ENCODE measurements at regions not wholly inside any gene's neighbourhood (a gene's known extent, or its start where the extent isn't known, plus 50 kb on each side); places are given as distances from the start of the nearest gene placed in this dataset.

DNA sequence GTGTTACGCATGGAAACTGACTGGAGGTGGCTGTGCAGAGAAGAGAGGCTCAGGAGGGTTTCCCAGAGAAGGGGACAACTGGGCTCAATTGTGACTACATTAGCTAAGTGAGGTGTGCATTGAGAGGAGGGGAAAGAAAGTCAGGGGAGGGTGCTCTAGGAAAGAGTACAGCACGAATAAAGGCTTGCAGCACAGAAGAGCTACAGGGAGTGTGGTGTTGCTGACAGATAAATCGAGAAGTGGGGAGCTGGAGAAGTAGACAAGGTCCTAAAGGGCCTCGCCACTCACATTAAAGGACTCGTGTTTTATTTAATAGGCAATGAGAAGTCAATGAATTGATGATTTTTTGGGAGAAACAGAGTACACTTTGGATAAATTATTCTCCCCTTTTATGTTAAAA is 65.7 kb upstream of the CTAGE1 start:
- H3K27me3 ChIP-seq = no peaks in the 10 kb centered on the region
- H3K27ac ChIP-seq = no peak overlapping the region

DNA sequence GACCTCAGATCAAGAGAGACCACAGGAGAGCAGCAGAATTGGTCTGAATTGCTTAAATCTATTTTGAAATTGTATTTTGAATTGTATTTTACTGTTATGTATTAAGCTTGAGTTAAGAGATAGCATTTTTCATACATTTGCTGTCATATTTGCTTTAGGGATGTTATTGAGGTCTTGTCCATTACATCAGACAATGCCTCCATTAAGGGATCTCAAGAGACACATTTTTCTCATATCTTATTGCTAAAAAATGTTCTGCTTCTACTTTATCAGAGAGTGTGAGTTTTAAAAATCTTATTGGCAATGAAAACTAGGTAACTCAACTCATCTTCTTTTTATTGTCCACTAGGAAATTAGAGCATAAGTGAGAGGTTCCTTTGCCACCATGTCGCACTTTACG is 66.8 kb upstream of the CTAGE1 start:
- intact Hi-C loops (cut with DNase I; ENCODE audit: low total_unique reads) = no loop called here
- TF ChIP-seq, protein P1, sequence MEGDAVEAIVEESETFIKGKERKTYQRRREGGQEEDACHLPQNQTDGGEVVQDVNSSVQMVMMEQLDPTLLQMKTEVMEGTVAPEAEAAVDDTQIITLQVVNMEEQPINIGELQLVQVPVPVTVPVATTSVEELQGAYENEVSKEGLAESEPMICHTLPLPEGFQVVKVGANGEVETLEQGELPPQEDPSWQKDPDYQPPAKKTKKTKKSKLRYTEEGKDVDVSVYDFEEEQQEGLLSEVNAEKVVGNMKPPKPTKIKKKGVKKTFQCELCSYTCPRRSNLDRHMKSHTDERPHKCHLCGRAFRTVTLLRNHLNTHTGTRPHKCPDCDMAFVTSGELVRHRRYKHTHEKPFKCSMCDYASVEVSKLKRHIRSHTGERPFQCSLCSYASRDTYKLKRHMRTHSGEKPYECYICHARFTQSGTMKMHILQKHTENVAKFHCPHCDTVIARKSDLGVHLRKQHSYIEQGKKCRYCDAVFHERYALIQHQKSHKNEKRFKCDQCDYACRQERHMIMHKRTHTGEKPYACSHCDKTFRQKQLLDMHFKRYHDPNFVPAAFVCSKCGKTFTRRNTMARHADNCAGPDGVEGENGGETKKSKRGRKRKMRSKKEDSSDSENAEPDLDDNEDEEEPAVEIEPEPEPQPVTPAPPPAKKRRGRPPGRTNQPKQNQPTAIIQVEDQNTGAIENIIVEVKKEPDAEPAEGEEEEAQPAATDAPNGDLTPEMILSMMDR (IDR thresholded peaks at IDR 0.05) = no peak
- no peak for DNase-seq

More for the DNA sequence above, 65.7 kb upstream of the CTAGE1 start:
- Histone ChIP-seq H3K4me1 (peaks cover 0 to 9% (median 7%) of the 10 kb centered on the region in 4 donors), H3K4me3 (no peak overlapping the region), H3K36me3 (no peaks in the 10 kb centered on the region), H3K9me3 (no peaks in the 10 kb centered on the region)
- TF ChIP-seq, protein P1 (IDR thresholded peaks at IDR 0.05) = no peak
- intact Hi-C loops (cut with DNase I; ENCODE audit: low total_unique reads) = no loop called here
- no peak for DNase-seq

GRCh38 chr18:22485808-22486244 is 68.1 kb upstream of the CTAGE1 start:
- Histone ChIP-seq H3K27me3 (no peaks in the 10 kb centered on the region), H3K36me3 (no peaks in the 10 kb centered on the region), H3K4me3 (no peak overlapping the region), H3K9me3 (no peaks in the 10 kb centered on the region), H3K27ac (peak overlapping the region in 1 of 2 donors; percentile 74), H3K4me1 (peaks cover 0 to 21% (median 18%) of the 10 kb centered on the region in 4 donors)
- no peak for DNase-seq
- TF ChIP-seq, protein P1 (IDR thresholded peaks at IDR 0.05) = no peak
- intact Hi-C loops (cut with DNase I; ENCODE audit: low total_unique reads) = loop anchor here (5.0 kb wide), 1 partner anchor 61 kb away; no protein-coding TSS in a partner anchor

More for the DNA sequence above, 66.8 kb upstream of the CTAGE1 start:
- H3K4me1 ChIP-seq = peaks cover 0 to 20% (median 17%) of the 10 kb centered on the region in 4 donors
- H3K27ac ChIP-seq = no peak overlapping the region
- H3K4me3 ChIP-seq = no peak overlapping the region
- no peaks in the 10 kb centered on the region for H3K27me3 ChIP-seq
- no peaks in the 10 kb centered on the region for H3K36me3 ChIP-seq
- no peaks in the 10 kb centered on the region for H3K9me3 ChIP-seq

DNA sequence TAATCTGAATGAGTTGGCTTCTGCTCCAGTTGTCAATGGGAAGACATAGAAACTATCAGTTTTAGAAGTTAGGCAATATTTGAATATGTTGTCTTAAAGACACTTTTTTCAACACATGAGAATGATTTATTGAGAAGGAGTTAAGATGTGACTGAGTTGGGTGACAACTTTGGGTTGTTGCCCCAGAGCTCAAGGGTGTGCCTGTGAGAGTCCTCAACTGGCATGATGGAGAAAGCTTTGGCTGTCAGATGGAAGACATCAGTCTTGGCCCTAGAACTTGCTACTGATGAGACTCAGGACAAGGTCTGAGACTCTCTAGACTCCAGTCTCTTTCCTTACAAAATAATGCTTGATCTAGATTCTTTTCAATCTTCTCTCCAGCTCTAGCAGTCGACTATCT is 69.0 kb upstream of the CTAGE1 start:
- H3K4me1 ChIP-seq = peaks cover 0 to 21% (median 18%) of the 10 kb centered on the region in 4 donors
- H3K27ac ChIP-seq = peak overlapping the region in 1 of 2 donors; percentile 74
- no peaks in the 10 kb centered on the region for H3K27me3 ChIP-seq
- no peaks in the 10 kb centered on the region for H3K36me3 ChIP-seq
- no peak overlapping the region for H3K4me3 ChIP-seq
- TF ChIP-seq, protein P1 (IDR thresholded peaks at IDR 0.05) = no peak
- DNase-seq = peak; percentile 48 to 81
- intact Hi-C loops (cut with DNase I; ENCODE audit: low total_unique reads) = loop anchor here (5.0 kb wide), 1 partner anchor 61 kb away; no protein-coding TSS in a partner anchor
- H3K9me3 ChIP-seq = no peaks in the 10 kb centered on the region

DNA sequence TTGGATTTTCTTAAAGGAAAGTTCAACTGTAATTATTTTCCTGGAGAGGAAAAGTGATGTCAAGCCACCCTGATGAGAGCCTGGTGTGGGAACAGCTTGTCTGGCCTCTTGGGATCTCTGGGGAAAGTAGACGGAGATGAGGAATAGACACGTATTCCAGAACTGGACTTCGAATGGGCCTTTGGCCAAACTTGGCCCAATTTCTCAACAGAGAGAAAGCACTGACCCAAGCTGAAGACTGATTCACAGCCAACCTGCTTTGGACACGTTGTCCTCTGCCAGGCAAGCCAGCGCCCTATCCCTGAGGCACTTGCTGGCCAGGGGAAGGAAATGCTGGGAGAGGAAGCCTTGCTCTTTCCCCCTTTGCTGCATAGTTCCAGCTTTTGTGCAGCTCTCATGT is 70.8 kb upstream of the CTAGE1 start:
- H3K36me3 ChIP-seq = no peaks in the 10 kb centered on the region
- H3K27ac ChIP-seq = peak overlapping the region; percentile 72 to 74
- H3K4me3 ChIP-seq = no peak overlapping the region
- intact Hi-C loops (cut with DNase I; ENCODE audit: low total_unique reads) = loop anchor here (5.0 kb wide), 1 partner anchor 59 kb away; no protein-coding TSS in a partner anchor
- peak; percentile 85 to 94 for DNase-seq
- TF ChIP-seq, protein P1 (IDR thresholded peaks at IDR 0.05) = no peak
- no peaks in the 10 kb centered on the region for H3K27me3 ChIP-seq
- no peaks in the 10 kb centered on the region for H3K9me3 ChIP-seq
- H3K4me1 ChIP-seq = peaks cover 0 to 22% (median 18%) of the 10 kb centered on the region in 4 donors

All from tibial artery (tissue), 4 donors.